ENCODE measurements at regions not wholly inside any gene's neighbourhood (a gene's known extent, or its start where the extent isn't known, plus 50 kb on each side); places are given as distances from the start of the nearest gene placed in this dataset.

- Histone ChIP-seq H3K9ac (ENCODE audit: low read depth in 1 of 2, low read length in 2 of 2) (no peak overlapping the region), H3K27me3 (ENCODE audit: control insufficient read depth in 2 of 2, insufficient read depth in 2 of 2, low read length in 2 of 2) (no peaks in the 10 kb centered on the region), H3K4me1 (ENCODE audit: control insufficient read depth in 2 of 2, insufficient read depth in 2 of 2, low read length in 2 of 2) (no peaks in the 10 kb centered on the region), H3K36me3 (ENCODE audit: control insufficient read depth in 2 of 2, insufficient read depth in 2 of 2, low read length in 2 of 2) (no peaks in the 10 kb centered on the region), H3K27ac (ENCODE audit: low read depth in 2 of 2, low read length in 2 of 2) (no peak overlapping the region), H3K9me3 (ENCODE audit: control insufficient read depth in 2 of 2, low read length in 2 of 2) (no peaks in the 10 kb centered on the region), H3K4me3 (ENCODE audit: low read length in 2 of 2) (no peak overlapping the region)
Observed at GRCh38 chr4:97185233-97185632, 958.0 kb downstream of the STPG2 start.

- H3K4me1 ChIP-seq (ENCODE audit: control insufficient read depth in 2 of 2, insufficient read depth in 2 of 2, low read length in 2 of 2) = no peaks in the 10 kb centered on the region
- H3K9me3 ChIP-seq (ENCODE audit: control insufficient read depth in 2 of 2, low read length in 2 of 2) = no peaks in the 10 kb centered on the region
- no peak overlapping the region for H3K4me3 ChIP-seq (ENCODE audit: low read length in 2 of 2)
- H3K27me3 ChIP-seq (ENCODE audit: control insufficient read depth in 2 of 2, insufficient read depth in 2 of 2, low read length in 2 of 2) = no peaks in the 10 kb centered on the region
- no peak overlapping the region for H3K9ac ChIP-seq (ENCODE audit: low read depth in 1 of 2, low read length in 2 of 2)
- no peak overlapping the region for H3K27ac ChIP-seq (ENCODE audit: low read depth in 2 of 2, low read length in 2 of 2)
- no peaks in the 10 kb centered on the region for H3K36me3 ChIP-seq (ENCODE audit: control insufficient read depth in 2 of 2, insufficient read depth in 2 of 2, low read length in 2 of 2)
Observed at GRCh38 chr4:97197106-97197505, 946.2 kb downstream of the STPG2 start.

GRCh38 chr4:97208749-97209148, 934.5 kb downstream of the STPG2 start:
- H3K4me3 ChIP-seq (ENCODE audit: low read length in 2 of 2) = no peak overlapping the region
- no peaks in the 10 kb centered on the region for H3K36me3 ChIP-seq (ENCODE audit: control insufficient read depth in 2 of 2, insufficient read depth in 2 of 2, low read length in 2 of 2)
- no peaks in the 10 kb centered on the region for H3K4me1 ChIP-seq (ENCODE audit: control insufficient read depth in 2 of 2, insufficient read depth in 2 of 2, low read length in 2 of 2)
- H3K9me3 ChIP-seq (ENCODE audit: control insufficient read depth in 2 of 2, low read length in 2 of 2) = no peaks in the 10 kb centered on the region
- no peak overlapping the region for H3K9ac ChIP-seq (ENCODE audit: low read depth in 1 of 2, low read length in 2 of 2)
- H3K27me3 ChIP-seq (ENCODE audit: control insufficient read depth in 2 of 2, insufficient read depth in 2 of 2, low read length in 2 of 2) = no peaks in the 10 kb centered on the region
- H3K27ac ChIP-seq (ENCODE audit: low read depth in 2 of 2, low read length in 2 of 2) = no peak overlapping the region

GRCh38 chr4:97215409-97215941, 927.8 kb downstream of the STPG2 start:
- Histone ChIP-seq H3K36me3 (ENCODE audit: control insufficient read depth in 2 of 2, insufficient read depth in 2 of 2, low read length in 2 of 2) (no peaks in the 10 kb centered on the region), H3K9me3 (ENCODE audit: control insufficient read depth in 2 of 2, low read length in 2 of 2) (no peaks in the 10 kb centered on the region), H3K27ac (ENCODE audit: low read depth in 2 of 2, low read length in 2 of 2) (no peak overlapping the region), H3K9ac (ENCODE audit: low read depth in 1 of 2, low read length in 2 of 2) (no peak overlapping the region), H3K4me3 (ENCODE audit: low read length in 2 of 2) (no peak overlapping the region), H3K27me3 (ENCODE audit: control insufficient read depth in 2 of 2, insufficient read depth in 2 of 2, low read length in 2 of 2) (no peaks in the 10 kb centered on the region), H3K4me1 (ENCODE audit: control insufficient read depth in 2 of 2, insufficient read depth in 2 of 2, low read length in 2 of 2) (no peaks in the 10 kb centered on the region)

- no peak overlapping the region for H3K4me3 ChIP-seq (ENCODE audit: low read length in 2 of 2)
- H3K9me3 ChIP-seq (ENCODE audit: control insufficient read depth in 2 of 2, low read length in 2 of 2) = no peaks in the 10 kb centered on the region
- H3K9ac ChIP-seq (ENCODE audit: low read depth in 1 of 2, low read length in 2 of 2) = no peak overlapping the region
- H3K27me3 ChIP-seq (ENCODE audit: control insufficient read depth in 2 of 2, insufficient read depth in 2 of 2, low read length in 2 of 2) = no peaks in the 10 kb centered on the region
- no peak overlapping the region for H3K27ac ChIP-seq (ENCODE audit: low read depth in 2 of 2, low read length in 2 of 2)
- no peaks in the 10 kb centered on the region for H3K4me1 ChIP-seq (ENCODE audit: control insufficient read depth in 2 of 2, insufficient read depth in 2 of 2, low read length in 2 of 2)
- H3K36me3 ChIP-seq (ENCODE audit: control insufficient read depth in 2 of 2, insufficient read depth in 2 of 2, low read length in 2 of 2) = no peaks in the 10 kb centered on the region
Observed at GRCh38 chr4:97216046-97216445, 927.2 kb downstream of the STPG2 start.

- no peaks in the 10 kb centered on the region for H3K27me3 ChIP-seq (ENCODE audit: control insufficient read depth in 2 of 2, insufficient read depth in 2 of 2, low read length in 2 of 2)
- no peak overlapping the region for H3K27ac ChIP-seq (ENCODE audit: low read depth in 2 of 2, low read length in 2 of 2)
- no peaks in the 10 kb centered on the region for H3K36me3 ChIP-seq (ENCODE audit: control insufficient read depth in 2 of 2, insufficient read depth in 2 of 2, low read length in 2 of 2)
- no peaks in the 10 kb centered on the region for H3K4me1 ChIP-seq (ENCODE audit: control insufficient read depth in 2 of 2, insufficient read depth in 2 of 2, low read length in 2 of 2)
- H3K9ac ChIP-seq (ENCODE audit: low read depth in 1 of 2, low read length in 2 of 2) = no peak overlapping the region
- no peaks in the 10 kb centered on the region for H3K9me3 ChIP-seq (ENCODE audit: control insufficient read depth in 2 of 2, low read length in 2 of 2)
- H3K4me3 ChIP-seq (ENCODE audit: low read length in 2 of 2) = no peak overlapping the region
Observed at GRCh38 chr4:97235521-97235920, 907.8 kb downstream of the STPG2 start.

- H3K36me3 ChIP-seq (ENCODE audit: control insufficient read depth in 2 of 2, insufficient read depth in 2 of 2, low read length in 2 of 2) = no peaks in the 10 kb centered on the region
- H3K4me3 ChIP-seq (ENCODE audit: low read length in 2 of 2) = no peak overlapping the region
- H3K9me3 ChIP-seq (ENCODE audit: control insufficient read depth in 2 of 2, low read length in 2 of 2) = no peaks in the 10 kb centered on the region
- no peaks in the 10 kb centered on the region for H3K4me1 ChIP-seq (ENCODE audit: control insufficient read depth in 2 of 2, insufficient read depth in 2 of 2, low read length in 2 of 2)
- H3K27ac ChIP-seq (ENCODE audit: low read depth in 2 of 2, low read length in 2 of 2) = no peak overlapping the region
- H3K9ac ChIP-seq (ENCODE audit: low read depth in 1 of 2, low read length in 2 of 2) = no peak overlapping the region
- no peaks in the 10 kb centered on the region for H3K27me3 ChIP-seq (ENCODE audit: control insufficient read depth in 2 of 2, insufficient read depth in 2 of 2, low read length in 2 of 2)
Observed at GRCh38 chr4:97238956-97239666, 904.2 kb downstream of the STPG2 start.

- Histone ChIP-seq H3K27ac (ENCODE audit: low read depth in 2 of 2, low read length in 2 of 2) (no peak overlapping the region), H3K9ac (ENCODE audit: low read depth in 1 of 2, low read length in 2 of 2) (no peak overlapping the region), H3K9me3 (ENCODE audit: control insufficient read depth in 2 of 2, low read length in 2 of 2) (no peaks in the 10 kb centered on the region), H3K36me3 (ENCODE audit: control insufficient read depth in 2 of 2, insufficient read depth in 2 of 2, low read length in 2 of 2) (no peaks in the 10 kb centered on the region), H3K27me3 (ENCODE audit: control insufficient read depth in 2 of 2, insufficient read depth in 2 of 2, low read length in 2 of 2) (no peaks in the 10 kb centered on the region), H3K4me3 (ENCODE audit: low read length in 2 of 2) (no peak overlapping the region), H3K4me1 (ENCODE audit: control insufficient read depth in 2 of 2, insufficient read depth in 2 of 2, low read length in 2 of 2) (no peaks in the 10 kb centered on the region)
Observed at GRCh38 chr4:97239667-97239997, 903.6 kb downstream of the STPG2 start.

GRCh38 chr4:97252615-97253154, 890.6 kb downstream of the STPG2 start:
- Histone ChIP-seq H3K36me3 (ENCODE audit: control insufficient read depth in 2 of 2, insufficient read depth in 2 of 2, low read length in 2 of 2) (no peaks in the 10 kb centered on the region), H3K4me1 (ENCODE audit: control insufficient read depth in 2 of 2, insufficient read depth in 2 of 2, low read length in 2 of 2) (no peaks in the 10 kb centered on the region), H3K4me3 (ENCODE audit: low read length in 2 of 2) (no peak overlapping the region)

GRCh38 chr4:97262769-97263168, 880.5 kb downstream of the STPG2 start:
- H3K9ac ChIP-seq (ENCODE audit: low read depth in 1 of 2, low read length in 2 of 2) = no peak overlapping the region
- no peak overlapping the region for H3K27ac ChIP-seq (ENCODE audit: low read depth in 2 of 2, low read length in 2 of 2)
- H3K4me1 ChIP-seq (ENCODE audit: control insufficient read depth in 2 of 2, insufficient read depth in 2 of 2, low read length in 2 of 2) = no peaks in the 10 kb centered on the region
- H3K4me3 ChIP-seq (ENCODE audit: low read length in 2 of 2) = no peak overlapping the region
- H3K27me3 ChIP-seq (ENCODE audit: control insufficient read depth in 2 of 2, insufficient read depth in 2 of 2, low read length in 2 of 2) = no peaks in the 10 kb centered on the region
- H3K36me3 ChIP-seq (ENCODE audit: control insufficient read depth in 2 of 2, insufficient read depth in 2 of 2, low read length in 2 of 2) = no peaks in the 10 kb centered on the region
- H3K9me3 ChIP-seq (ENCODE audit: control insufficient read depth in 2 of 2, low read length in 2 of 2) = no peaks in the 10 kb centered on the region

More at GRCh38 chr4:97252615-97253154, 890.6 kb downstream of the STPG2 start:
- no peaks in the 10 kb centered on the region for H3K27me3 ChIP-seq (ENCODE audit: control insufficient read depth in 2 of 2, insufficient read depth in 2 of 2, low read length in 2 of 2)
- no peak overlapping the region for H3K27ac ChIP-seq (ENCODE audit: low read depth in 2 of 2, low read length in 2 of 2)
- H3K9me3 ChIP-seq (ENCODE audit: control insufficient read depth in 2 of 2, low read length in 2 of 2) = no peaks in the 10 kb centered on the region
- H3K9ac ChIP-seq (ENCODE audit: low read depth in 1 of 2, low read length in 2 of 2) = no peak overlapping the region
